HL-60 (cell line): ENCODE measurements at regions not wholly inside any gene's neighbourhood (a gene's known extent, or its start where the extent isn't known, plus 50 kb on each side); places are given as distances from the start of the nearest gene placed in this dataset.

Experiments used
- GABPA ChIP-seq: IDR thresholded peaks from 2 replicates; pipeline ENCODE4 v1.6.1; 2012; ENCODE audit warnings: low read depth
- POLR2AphosphoS5 ChIP-seq: IDR thresholded peaks from 2 replicates; pipeline ENCODE4 v1.6.1; 2012; ENCODE audit warnings: low read depth
- SPI1 ChIP-seq: IDR thresholded peaks from 2 replicates; pipeline ENCODE4 v1.6.1; 2012; ENCODE audit warnings: low read depth, mild to moderate bottlenecking, borderline replicate concordance
- TF ChIP-seq, protein P1 (sequence below): IDR thresholded peaks from one replicate; pipeline ENCODE4 v1.5.1; 2011; ENCODE audit warnings: low read length, control low read depth, inconsistent platforms; ENCODE audit not compliant: insufficient read depth
- TF ChIP-seq, protein P2 (sequence below): IDR thresholded peaks from 2 replicates; pipeline ENCODE4 v1.6.1; 2012; ENCODE audit warnings: low read depth; ENCODE audit not compliant: insufficient replicate concordance

DNA sequence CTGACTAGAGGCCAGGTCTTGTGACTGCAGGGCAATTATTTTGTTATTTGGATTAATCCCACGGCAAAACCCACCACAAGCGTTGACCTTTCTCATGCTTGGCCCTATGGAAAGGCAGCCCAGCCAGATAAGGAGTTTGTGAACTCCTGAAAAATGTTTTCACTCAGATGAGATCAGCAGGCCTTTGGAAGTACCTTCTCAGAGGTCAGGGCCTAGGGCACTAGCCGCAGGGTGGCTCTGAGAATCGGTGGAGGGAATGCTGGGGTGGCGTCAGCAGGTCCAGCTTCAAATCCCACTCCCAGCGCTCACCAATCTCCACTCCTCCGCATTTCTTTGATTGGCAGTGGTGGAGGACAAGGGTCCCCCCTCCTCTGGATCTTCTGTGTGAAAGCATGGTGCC is 194.4 kb downstream of the GADD45G start:
- TF ChIP-seq POLR2AphosphoS5 (no peak), GABPA (no peak), SPI1 (no peak)
- TF ChIP-seq, protein P1, sequence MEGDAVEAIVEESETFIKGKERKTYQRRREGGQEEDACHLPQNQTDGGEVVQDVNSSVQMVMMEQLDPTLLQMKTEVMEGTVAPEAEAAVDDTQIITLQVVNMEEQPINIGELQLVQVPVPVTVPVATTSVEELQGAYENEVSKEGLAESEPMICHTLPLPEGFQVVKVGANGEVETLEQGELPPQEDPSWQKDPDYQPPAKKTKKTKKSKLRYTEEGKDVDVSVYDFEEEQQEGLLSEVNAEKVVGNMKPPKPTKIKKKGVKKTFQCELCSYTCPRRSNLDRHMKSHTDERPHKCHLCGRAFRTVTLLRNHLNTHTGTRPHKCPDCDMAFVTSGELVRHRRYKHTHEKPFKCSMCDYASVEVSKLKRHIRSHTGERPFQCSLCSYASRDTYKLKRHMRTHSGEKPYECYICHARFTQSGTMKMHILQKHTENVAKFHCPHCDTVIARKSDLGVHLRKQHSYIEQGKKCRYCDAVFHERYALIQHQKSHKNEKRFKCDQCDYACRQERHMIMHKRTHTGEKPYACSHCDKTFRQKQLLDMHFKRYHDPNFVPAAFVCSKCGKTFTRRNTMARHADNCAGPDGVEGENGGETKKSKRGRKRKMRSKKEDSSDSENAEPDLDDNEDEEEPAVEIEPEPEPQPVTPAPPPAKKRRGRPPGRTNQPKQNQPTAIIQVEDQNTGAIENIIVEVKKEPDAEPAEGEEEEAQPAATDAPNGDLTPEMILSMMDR, result no peak
- TF ChIP-seq, protein P2, sequence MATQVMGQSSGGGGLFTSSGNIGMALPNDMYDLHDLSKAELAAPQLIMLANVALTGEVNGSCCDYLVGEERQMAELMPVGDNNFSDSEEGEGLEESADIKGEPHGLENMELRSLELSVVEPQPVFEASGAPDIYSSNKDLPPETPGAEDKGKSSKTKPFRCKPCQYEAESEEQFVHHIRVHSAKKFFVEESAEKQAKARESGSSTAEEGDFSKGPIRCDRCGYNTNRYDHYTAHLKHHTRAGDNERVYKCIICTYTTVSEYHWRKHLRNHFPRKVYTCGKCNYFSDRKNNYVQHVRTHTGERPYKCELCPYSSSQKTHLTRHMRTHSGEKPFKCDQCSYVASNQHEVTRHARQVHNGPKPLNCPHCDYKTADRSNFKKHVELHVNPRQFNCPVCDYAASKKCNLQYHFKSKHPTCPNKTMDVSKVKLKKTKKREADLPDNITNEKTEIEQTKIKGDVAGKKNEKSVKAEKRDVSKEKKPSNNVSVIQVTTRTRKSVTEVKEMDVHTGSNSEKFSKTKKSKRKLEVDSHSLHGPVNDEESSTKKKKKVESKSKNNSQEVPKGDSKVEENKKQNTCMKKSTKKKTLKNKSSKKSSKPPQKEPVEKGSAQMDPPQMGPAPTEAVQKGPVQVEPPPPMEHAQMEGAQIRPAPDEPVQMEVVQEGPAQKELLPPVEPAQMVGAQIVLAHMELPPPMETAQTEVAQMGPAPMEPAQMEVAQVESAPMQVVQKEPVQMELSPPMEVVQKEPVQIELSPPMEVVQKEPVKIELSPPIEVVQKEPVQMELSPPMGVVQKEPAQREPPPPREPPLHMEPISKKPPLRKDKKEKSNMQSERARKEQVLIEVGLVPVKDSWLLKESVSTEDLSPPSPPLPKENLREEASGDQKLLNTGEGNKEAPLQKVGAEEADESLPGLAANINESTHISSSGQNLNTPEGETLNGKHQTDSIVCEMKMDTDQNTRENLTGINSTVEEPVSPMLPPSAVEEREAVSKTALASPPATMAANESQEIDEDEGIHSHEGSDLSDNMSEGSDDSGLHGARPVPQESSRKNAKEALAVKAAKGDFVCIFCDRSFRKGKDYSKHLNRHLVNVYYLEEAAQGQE, result no peak
